Astrocyte (in vitro differentiated cells and primary cell): ENCODE measurements at regions not wholly inside any gene's neighbourhood (a gene's known extent, or its start where the extent isn't known, plus 50 kb on each side); places are given as distances from the start of the nearest gene placed in this dataset.

Experiments used
- DNase-seq: peaks from one replicate; pipeline ENCODE4 v3.0.0-alpha.2; 2010; ENCODE audit warnings: low read depth
- FAIRE-seq: peaks from 2 replicates; lab custom pipeline; 2011; peaks lifted over from hg19 to GRCh38; lab: Jason Lieb, UNC
- H2AFZ ChIP-seq: 2 replicates; pipeline ENCODE4 v1.6.0; 2012; ENCODE audit warnings: low read depth, low read length, inconsistent platforms
- H3K27ac ChIP-seq: 2 replicates; pipeline ENCODE4 v1.5.1; 2011; ENCODE audit warnings: low read depth, low read length, inconsistent platforms
- H3K27me3 ChIP-seq: 2 replicates; pipeline ENCODE4 v1.6.0; 2011; ENCODE audit warnings: low read length, inconsistent platforms; ENCODE audit not compliant: insufficient read depth
- H3K36me3 ChIP-seq: 2 replicates; pipeline ENCODE4 v1.5.1; 2011; ENCODE audit warnings: low read length, inconsistent platforms; ENCODE audit not compliant: insufficient read depth
- H3K4me1 ChIP-seq: 2 replicates; pipeline ENCODE4 v1.5.1; 2011; ENCODE audit warnings: low read length, inconsistent platforms; ENCODE audit not compliant: insufficient read depth
- H3K4me2 ChIP-seq: 2 replicates; pipeline ENCODE4 v1.6.0; 2012; ENCODE audit warnings: low read length, inconsistent platforms
- H3K4me3 ChIP-seq: 2 replicates; pipeline ENCODE4 v1.5.1; 2011; ENCODE audit warnings: low read depth, mild to moderate bottlenecking, low read length, inconsistent platforms; ENCODE audit not compliant: insufficient read depth
- H3K79me2 ChIP-seq: 2 replicates; pipeline ENCODE4 v1.6.0; 2012; ENCODE audit warnings: mild to moderate bottlenecking, low read length, inconsistent platforms; ENCODE audit not compliant: insufficient read depth
- H3K9ac ChIP-seq: 2 replicates; pipeline ENCODE4 v1.6.0; 2012; ENCODE audit warnings: mild to moderate bottlenecking, low read length, inconsistent platforms
- H3K9me3 ChIP-seq: 2 replicates; pipeline ENCODE4 v1.5.1; 2012; ENCODE audit warnings: low read depth, mild to moderate bottlenecking, low read length, inconsistent platforms; ENCODE audit not compliant: insufficient read depth
- H4K20me1 ChIP-seq: 2 replicates; pipeline ENCODE4 v1.6.0; 2012; ENCODE audit warnings: low read length, inconsistent platforms; ENCODE audit not compliant: insufficient read depth
- H3K27ac Mint-ChIP-seq: one replicate; pipeline ENCODE4 v1.8.0; 2021; ENCODE audit warnings: mild to moderate bottlenecking, mixed read lengths; ENCODE audit not compliant: unreplicated experiment
- H3K27me3 Mint-ChIP-seq: one replicate; pipeline ENCODE4 v1.8.0; 2021; ENCODE audit warnings: low read depth, mixed read lengths; ENCODE audit not compliant: unreplicated experiment
- H3K36me3 Mint-ChIP-seq: one replicate; pipeline ENCODE4 v1.8.0; 2021; ENCODE audit warnings: low read depth, mixed read lengths; ENCODE audit not compliant: unreplicated experiment
- H3K4me1 Mint-ChIP-seq: one replicate; pipeline ENCODE4 v1.8.0; 2021; ENCODE audit warnings: low read depth, mixed read lengths; ENCODE audit not compliant: unreplicated experiment
- H3K4me3 Mint-ChIP-seq: one replicate; pipeline ENCODE4 v1.8.0; 2021; ENCODE audit warnings: mild to moderate bottlenecking, moderate library complexity, mixed read lengths; ENCODE audit not compliant: unreplicated experiment
- H3K9me3 Mint-ChIP-seq: one replicate; pipeline ENCODE4 v1.8.0; 2021; ENCODE audit warnings: mild to moderate bottlenecking, mixed read lengths; ENCODE audit not compliant: unreplicated experiment
- CTCF ChIP-seq: IDR thresholded peaks from 2 replicates; pipeline ENCODE4 v1.5.1; 2011; ENCODE audit warnings: low read depth, mild to moderate bottlenecking, inconsistent platforms, low read length, moderate library complexity; ENCODE audit not compliant: insufficient read depth
- EZH2 ChIP-seq: IDR thresholded peaks from 2 replicates; pipeline ENCODE4 v1.6.1; 2012; ENCODE audit warnings: mild to moderate bottlenecking, low read length, inconsistent platforms; ENCODE audit not compliant: insufficient read depth

DNA sequence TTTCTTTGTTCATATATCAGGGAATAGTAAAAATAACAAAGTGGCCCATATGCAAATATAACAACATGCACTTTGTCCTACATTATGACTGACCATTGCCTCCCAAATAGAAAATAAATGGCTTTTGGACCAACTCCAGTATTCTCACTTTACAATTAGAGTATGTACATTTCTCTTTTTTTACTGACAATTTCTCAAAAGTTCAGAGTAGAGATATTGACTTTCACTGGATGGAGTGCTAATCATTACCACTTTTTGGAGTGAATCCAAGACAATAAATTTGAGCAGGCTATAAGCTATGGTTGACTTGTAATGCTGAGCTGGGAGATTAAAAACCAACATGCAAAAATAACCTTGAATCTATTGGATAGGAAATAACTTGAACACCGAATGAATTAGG lies 987.4 kb downstream of the SUCLG1 start:
- H3K4me3 Mint-ChIP-seq, result no peak overlapping the region
- Histone ChIP-seq H3K9me3 (no peaks in the 10 kb centered on the region), H3K4me2 (no peak overlapping the region), H3K79me2 (no peaks in the 10 kb centered on the region), H3K27me3 (no peaks in the 10 kb centered on the region), H2AFZ (no peak overlapping the region), H3K27ac (no peak overlapping the region), H3K4me3 (no peak overlapping the region), H3K4me1 (no peaks in the 10 kb centered on the region), H3K9ac (no peak overlapping the region), H3K36me3 (no peaks in the 10 kb centered on the region), H4K20me1 (no peaks in the 10 kb centered on the region)
- H3K4me1 Mint-ChIP-seq, result no peaks in the 10 kb centered on the region
- H3K27ac Mint-ChIP-seq, result no peak overlapping the region
- H3K9me3 Mint-ChIP-seq, result no peaks in the 10 kb centered on the region
- DNase-seq, result no peak
- no peak for FAIRE-seq
- no peaks in the 10 kb centered on the region for H3K27me3 Mint-ChIP-seq
- TF ChIP-seq CTCF (no peak), EZH2 (no peak)
- H3K36me3 Mint-ChIP-seq, result no peaks in the 10 kb centered on the region

DNA sequence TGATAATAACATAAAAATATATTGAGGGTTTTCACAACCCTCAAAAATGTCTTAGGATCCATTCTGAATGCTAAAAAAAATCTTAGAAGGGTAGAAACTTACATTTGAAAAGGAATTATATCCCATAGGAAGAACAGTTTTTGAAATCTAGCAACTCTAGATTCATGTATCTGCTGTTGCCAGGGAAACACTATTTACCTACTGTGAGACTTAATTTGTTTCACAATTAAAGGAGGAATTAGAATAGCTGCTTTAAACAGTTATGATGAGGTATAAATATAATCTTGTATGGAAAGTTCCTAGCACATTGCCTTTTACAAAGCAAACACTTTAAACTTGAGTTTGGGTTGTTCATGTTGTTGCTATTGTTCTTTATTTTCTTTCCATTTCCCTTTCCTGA lies 988.2 kb downstream of the SUCLG1 start:
- Mint-ChIP-seq H3K9me3 (no peaks in the 10 kb centered on the region), H3K36me3 (no peaks in the 10 kb centered on the region), H3K27ac (no peak overlapping the region), H3K27me3 (no peaks in the 10 kb centered on the region), H3K4me1 (no peaks in the 10 kb centered on the region), H3K4me3 (no peak overlapping the region)
- Histone ChIP-seq H3K4me1 (no peaks in the 10 kb centered on the region), H2AFZ (no peak overlapping the region), H3K36me3 (no peaks in the 10 kb centered on the region), H4K20me1 (no peaks in the 10 kb centered on the region), H3K4me2 (no peak overlapping the region), H3K9me3 (no peaks in the 10 kb centered on the region), H3K9ac (no peak overlapping the region), H3K79me2 (no peaks in the 10 kb centered on the region), H3K27ac (no peak overlapping the region), H3K4me3 (no peak overlapping the region), H3K27me3 (no peaks in the 10 kb centered on the region)
- FAIRE-seq (no peak), DNase-seq (no peak)
- TF ChIP-seq CTCF (no peak), EZH2 (no peak)

DNA sequence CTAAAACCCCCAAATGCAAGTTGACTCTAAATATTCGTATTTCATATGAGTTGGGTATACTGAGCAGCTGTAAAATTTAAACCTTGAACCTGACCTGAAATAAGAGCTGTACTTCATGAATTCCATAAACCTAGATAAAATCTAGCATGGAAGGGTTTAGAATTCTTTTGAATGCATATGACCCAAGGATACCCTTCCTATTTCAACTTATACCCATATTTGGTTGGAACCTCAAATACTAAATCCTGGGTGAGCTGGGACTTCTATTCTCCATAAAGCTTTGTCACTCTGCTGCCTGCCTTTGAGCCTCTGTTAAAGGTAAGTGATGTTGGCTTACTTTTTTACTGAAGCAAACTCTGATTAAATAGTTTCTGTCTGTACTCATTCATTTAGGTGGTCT lies 994.6 kb downstream of the SUCLG1 start:
- Histone ChIP-seq H3K27ac (no peak overlapping the region), H2AFZ (no peak overlapping the region), H3K9me3 (no peaks in the 10 kb centered on the region), H3K9ac (no peak overlapping the region), H3K4me2 (no peak overlapping the region), H3K79me2 (no peaks in the 10 kb centered on the region), H3K27me3 (no peaks in the 10 kb centered on the region), H3K4me3 (no peak overlapping the region), H3K36me3 (no peaks in the 10 kb centered on the region), H4K20me1 (no peaks in the 10 kb centered on the region), H3K4me1 (no peaks in the 10 kb centered on the region)
- DNase-seq (no peak), FAIRE-seq (no peak)
- TF ChIP-seq CTCF, result no peak
- TF ChIP-seq EZH2, result no peak
- Mint-ChIP-seq H3K27ac (no peak overlapping the region), H3K36me3 (no peaks in the 10 kb centered on the region), H3K9me3 (no peaks in the 10 kb centered on the region), H3K4me1 (no peaks in the 10 kb centered on the region), H3K4me3 (no peak overlapping the region), H3K27me3 (no peaks in the 10 kb centered on the region)
